Renal pelvis (tissue), 1 donor: ENCODE measurements at regions not wholly inside any gene's neighbourhood (a gene's known extent, or its start where the extent isn't known, plus 50 kb on each side); places are given as distances from the start of the nearest gene placed in this dataset.

ENCODE experiments used
- DNase-seq: peaks from one replicate; pipeline ENCODE4 v3.0.0-alpha.2; 2013

DNA sequence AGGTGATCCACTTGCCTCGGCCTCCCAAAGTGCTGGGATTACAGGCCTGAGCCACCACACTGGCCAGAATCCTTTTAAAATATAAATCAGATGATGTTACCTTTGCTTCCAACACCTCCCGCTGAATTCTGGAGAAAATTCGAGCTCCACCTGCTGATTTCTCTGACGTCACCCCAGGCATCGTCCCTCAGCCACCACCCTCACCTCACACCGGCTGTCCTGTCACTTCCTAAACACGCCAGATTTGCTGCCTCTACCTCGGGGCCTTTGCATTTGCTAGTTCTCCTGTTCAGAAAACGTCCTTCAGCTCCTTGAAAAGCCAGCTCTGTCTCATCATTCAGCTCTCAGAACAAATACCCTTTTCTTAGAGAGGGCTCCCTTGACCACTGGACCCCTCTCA lies 57.9 kb downstream of the FBXO2 start:
- no peak for DNase-seq

DNA sequence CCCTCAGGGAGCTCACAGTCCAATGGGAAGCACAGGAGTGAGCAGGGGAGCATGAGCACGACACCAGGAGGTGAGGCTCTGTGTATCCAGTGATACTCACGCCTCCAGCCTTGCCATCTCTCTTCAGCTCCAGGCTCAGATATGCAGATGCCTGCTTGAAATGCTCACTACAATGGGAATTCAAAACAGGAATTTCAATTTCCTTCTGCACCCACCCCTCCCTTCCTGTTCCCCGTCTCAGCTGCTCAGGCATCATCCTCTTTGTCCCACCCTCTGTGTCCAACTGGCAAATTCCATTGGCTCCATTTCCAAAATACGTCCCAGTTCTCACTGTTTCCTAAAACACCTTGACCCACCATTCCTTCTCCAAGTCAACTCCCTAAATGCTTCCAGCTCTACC lies 58.9 kb downstream of the FBXO2 start:
- DNase-seq: no peak

- DNase-seq: no peak
Measured at GRCh38 chr1:11594625-11595024, 59.6 kb downstream of the FBXO2 start.

DNA sequence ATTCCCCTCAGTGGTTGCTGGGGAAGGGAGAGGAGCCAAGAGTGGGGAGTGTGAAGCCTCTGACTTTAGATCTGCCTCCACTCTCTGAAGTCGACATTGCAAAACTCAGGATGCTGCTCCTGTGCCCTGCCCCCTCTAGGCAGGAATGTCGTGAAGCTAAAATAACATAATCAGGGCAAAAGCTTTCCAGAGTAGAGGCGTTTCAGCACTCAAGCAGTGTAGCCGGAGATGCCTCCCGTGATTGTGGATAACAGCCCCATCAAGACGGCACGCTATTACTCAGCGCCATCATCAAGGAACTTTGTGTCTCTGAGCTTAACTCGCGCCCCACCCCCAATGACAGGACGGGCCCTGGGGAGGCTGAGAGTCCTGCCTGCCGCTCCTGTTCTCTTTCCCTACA lies 60.0 kb downstream of the FBXO2 start:
- peak; percentile 37 for DNase-seq

- no peak for DNase-seq
Measured at GRCh38 chr1:11592752-11593151, 61.5 kb downstream of the FBXO2 start.

- DNase-seq: no peak
Measured at GRCh38 chr1:11590395-11590794, 63.8 kb downstream of the FBXO2 start.
